ENCODE measurements at regions not wholly inside any gene's neighbourhood (a gene's known extent, or its start where the extent isn't known, plus 50 kb on each side); places are given as distances from the start of the nearest gene placed in this dataset.

- no peak for TF ChIP-seq EZH2 (IDR thresholded peaks at IDR 0.05; ENCODE audit: insufficient read depth, poor library complexity, severe bottlenecking)
- TF ChIP-seq EZH2phosphoT487 (IDR thresholded peaks at IDR 0.05; ENCODE audit: insufficient read depth, low read depth), result no peak
Measured at GRCh38 chr2:13806539-13806938, 826.0 kb upstream of the LRATD1 start.

Data from GM23248 (cell line).